Right ventricle myocardium inferior (tissue), 1 donor: ENCODE measurements at regions not wholly inside any gene's neighbourhood (a gene's known extent, or its start where the extent isn't known, plus 50 kb on each side); places are given as distances from the start of the nearest gene placed in this dataset.
"Not testable (repeated sequence)": the region's sequence is repeated elsewhere in the genome, so short reads cannot be mapped to it uniquely, and the experiment has no call there.

Experiments
- ATAC-seq: fragments of 200-7000 bp; cut with Tn5 transposase; one replicate; pipeline ENCODE4 v1.9.1; 2020; ENCODE audit warnings: mild to moderate bottlenecking, moderate library complexity
- DNase-seq: peaks from one replicate; pipeline ENCODE4 v3.0.0; 2021; ENCODE audit errors: missing footprints
- intact Hi-C: fragments of 100-400 bp; cut with DNase I; formaldehyde crosslinking; loops from one replicate; pipeline ENCODE4 v1.11.0; 2022
- donor health status: DM: no; HTN: yes; CAD: no; lungs with severe emphysema.

- ATAC-seq, DNase-seq, intact Hi-C loops: not testable (repeated sequence)
These were observed 179.4 kb upstream of the C21orf91 start for GRCh38 chr21:17998599-17998998.

- intact Hi-C loops = no loop called here
- DNase-seq = no peak
- ATAC-seq = no peak
These were observed 170.6 kb upstream of the C21orf91 start for GRCh38 chr21:17989780-17990179.

- DNase-seq (no peak), ATAC-seq (no peak)
- intact Hi-C loops = no loop called here
These were observed 168.9 kb upstream of the C21orf91 start for GRCh38 chr21:17988102-17988437.

GRCh38 chr21:17987382-17988101 lies 168.4 kb upstream of the C21orf91 start:
- DNase-seq (no peak), ATAC-seq (no peak)
- intact Hi-C loops = loop anchor here (2.0 kb wide), 1 partner anchor 17 kb away; no protein-coding TSS in a partner anchor

- intact Hi-C loops = no loop called here
- DNase-seq = no peak
- no peak for ATAC-seq
These were observed 162.0 kb upstream of the C21orf91 start for GRCh38 chr21:17981060-17981740.

GRCh38 chr21:17979763-17980162 lies 160.6 kb upstream of the C21orf91 start:
- ATAC-seq (no peak), DNase-seq (no peak)
- intact Hi-C loops = no loop called here

GRCh38 chr21:17978895-17979294 lies 159.7 kb upstream of the C21orf91 start:
- DNase-seq = no peak
- intact Hi-C loops = no loop called here
- ATAC-seq = no peak

- intact Hi-C loops = no loop called here
- DNase-seq (no peak), ATAC-seq (no peak)
These were observed 157.5 kb upstream of the C21orf91 start for GRCh38 chr21:17976691-17977090.

GRCh38 chr21:17976139-17976538 lies 157.0 kb upstream of the C21orf91 start:
- intact Hi-C loops = no loop called here
- ATAC-seq (no peak), DNase-seq (no peak)

- DNase-seq (no peak), ATAC-seq (no peak)
- intact Hi-C loops = no loop called here
These were observed 148.2 kb upstream of the C21orf91 start for GRCh38 chr21:17967319-17967718.

- intact Hi-C loops = no loop called here
- DNase-seq (no peak), ATAC-seq (no peak)
These were observed 145.6 kb upstream of the C21orf91 start for GRCh38 chr21:17964716-17965115.

GRCh38 chr21:17964199-17964598 lies 145.0 kb upstream of the C21orf91 start:
- ATAC-seq = no peak
- no peak for DNase-seq
- intact Hi-C loops = no loop called here

- DNase-seq (no peak), ATAC-seq (no peak)
- intact Hi-C loops = no loop called here
These were observed 131.4 kb upstream of the C21orf91 start for GRCh38 chr21:17950591-17950990.

- intact Hi-C loops = no loop called here
- no peak for ATAC-seq
These were observed 130.3 kb upstream of the C21orf91 start for GRCh38 chr21:17949421-17949820.

GRCh38 chr21:17947531-17947930 lies 128.4 kb upstream of the C21orf91 start:
- no peak for ATAC-seq

More at GRCh38 chr21:17949421-17949820, 130.3 kb upstream of the C21orf91 start:
- no peak for DNase-seq

GRCh38 chr21:17931080-17931479 lies 111.9 kb upstream of the C21orf91 start:
- DNase-seq = no peak
- ATAC-seq = no peak
- intact Hi-C loops = no loop called here

More at GRCh38 chr21:17947531-17947930, 128.4 kb upstream of the C21orf91 start:
- intact Hi-C loops = no loop called here
- no peak for DNase-seq

- intact Hi-C loops = no loop called here
- ATAC-seq (no peak), DNase-seq (no peak)
These were observed 110.9 kb upstream of the C21orf91 start for GRCh38 chr21:17930093-17930492.

- intact Hi-C loops = loop anchor here (5.0 kb wide), 1 partner anchor 247 kb away; no protein-coding TSS in a partner anchor
- no peak for DNase-seq
- ATAC-seq = no peak
These were observed 110.4 kb upstream of the C21orf91 start for GRCh38 chr21:17929510-17929909.

- DNase-seq = no peak
- intact Hi-C loops = loop anchor here (5.0 kb wide), 1 partner anchor 244 kb away; no protein-coding TSS in a partner anchor
These were observed 106.7 kb upstream of the C21orf91 start for GRCh38 chr21:17925899-17926298.

GRCh38 chr21:17925000-17925610 lies 105.9 kb upstream of the C21orf91 start:
- ATAC-seq (peak; percentile 70), DNase-seq (no peak)
- intact Hi-C loops = loop anchor here (5.0 kb wide), 1 partner anchor 243 kb away; no protein-coding TSS in a partner anchor

More at GRCh38 chr21:17925899-17926298, 106.7 kb upstream of the C21orf91 start:
- ATAC-seq = no peak
